PC-9 (cell line): ENCODE measurements at regions not wholly inside any gene's neighbourhood (a gene's known extent, or its start where the extent isn't known, plus 50 kb on each side); places are given as distances from the start of the nearest gene placed in this dataset.

Source experiments
- BruUV-seq: library from RNA; stranded (reverse); fragments of 400-500 nt; replicated peaks from 2 replicates; lab custom pipeline; 2021; lab: Mats Ljungman, UMichigan
- CTCF ChIA-PET: fragments of 300-600 bp; sonication (Branson Sonifier 250); formaldehyde crosslinking; loops from one replicate; lab custom pipeline; 2022; ENCODE audit warnings: antibody characterized with exemption; lab: Charles Lee
- POLR2A ChIA-PET: fragments of 300-600 bp; sonication (Branson Sonifier 250); formaldehyde crosslinking; loops from one replicate; lab custom pipeline; 2022; ENCODE audit warnings: antibody characterized with exemption; ENCODE audit not compliant: unreplicated experiment; lab: Charles Lee
- DNase-seq, 2 experiments: peaks; one replicate each; pipeline versions ENCODE4 v3.0.0 to v3.0.0-alpha.2; 2015 to 2022; ENCODE audit warnings: mixed read lengths in 1 of 2
- H2AFZ ChIP-seq: fragments of 200-600 bp; sonication (generic); 2 replicates; pipeline ENCODE4 v1.8.1; 2017; ENCODE audit warnings: antibody characterized with exemption
- H3F3A ChIP-seq: fragments of 200-600 bp; sonication (generic); 2 replicates; pipeline ENCODE4 v1.8.1; 2017; ENCODE audit warnings: antibody characterized with exemption, mild to moderate bottlenecking, low read depth; ENCODE audit not compliant: insufficient read depth
- H3K27ac ChIP-seq: fragments of 200-600 bp; sonication (generic); 2 replicates; pipeline ENCODE4 v1.6.1; 2016; ENCODE audit warnings: mixed run types
- H3K27me3 ChIP-seq: fragments of 200-600 bp; sonication (generic); 2 replicates; pipeline ENCODE4 v1.6.1; 2016; ENCODE audit warnings: low read depth, mixed run types; ENCODE audit not compliant: insufficient read depth
- H3K36me3 ChIP-seq: fragments of 200-600 bp; sonication (generic); 2 replicates; pipeline ENCODE4 v1.6.1; 2016; ENCODE audit warnings: low read depth, mixed run types
- H3K4me1 ChIP-seq: fragments of 200-600 bp; sonication (generic); replicated peaks from 2 replicates; pipeline ENCODE4 v1.6.1; 2016; ENCODE audit warnings: mixed run types; ENCODE audit not compliant: insufficient read depth
- H3K4me2 ChIP-seq: fragments of 200-600 bp; sonication (generic); 2 replicates; pipeline ENCODE4 v1.6.1; 2017; ENCODE audit warnings: mixed run types
- H3K4me3 ChIP-seq: fragments of 200-600 bp; sonication (generic); 2 replicates; pipeline ENCODE4 v1.6.1; 2016; ENCODE audit warnings: mixed run types
- H3K79me2 ChIP-seq: fragments of 200-600 bp; sonication (generic); 2 replicates; pipeline ENCODE4 v1.6.1; 2017; ENCODE audit warnings: low read depth, mixed run types
- H3K9me2 ChIP-seq: fragments of 200-600 bp; sonication (generic); 2 replicates; pipeline ENCODE4 v1.8.1; 2017; ENCODE audit warnings: mild to moderate bottlenecking; ENCODE audit not compliant: insufficient read depth
- H3K9me3 ChIP-seq: fragments of 200-600 bp; sonication (generic); 2 replicates; pipeline ENCODE4 v1.8.1; 2016; ENCODE audit warnings: low read depth; ENCODE audit not compliant: insufficient read depth
- H4K20me1 ChIP-seq: fragments of 200-600 bp; sonication (generic); 2 replicates; pipeline ENCODE4 v1.8.1; 2017; ENCODE audit not compliant: insufficient read depth
- CTCF ChIP-seq: fragments of 200-600 bp; sonication (generic); conservative IDR thresholded peaks from 2 replicates; pipeline ENCODE4 v1.6.1; 2017; ENCODE audit warnings: mixed run types, antibody characterized with exemption, mild to moderate bottlenecking, moderate library complexity
- EZH2 ChIP-seq: fragments of 200-600 bp; sonication (generic); IDR thresholded peaks from 2 replicates; pipeline ENCODE4 v1.8.0; 2017; ENCODE audit warnings: antibody characterized with exemption, low read depth
- intact Hi-C: fragments of 100-400 bp; cut with micrococcal nuclease; formaldehyde crosslinking; loops from one replicate; pipeline ENCODE4 v1.10.0; 2022; ENCODE audit not compliant: unreplicated experiment

GRCh38 chr13:63607153-63607552 is 2191.5 kb upstream of the PCDH20 start:
- H4K20me1 ChIP-seq, result no peaks in the 10 kb centered on the region
- no peaks in the 10 kb centered on the region for H3K9me2 ChIP-seq
- CTCF ChIA-PET, result no interaction called here
- no peaks in the 10 kb centered on the region for H3K9me3 ChIP-seq
- intact Hi-C loops, result no loop called here
- H3K27ac ChIP-seq, result no peak overlapping the region
- BruUV-seq, result no TSS peak
- no peak overlapping the region for H3K4me2 ChIP-seq
- no peaks in the 10 kb centered on the region for H3F3A ChIP-seq
- H3K4me3 ChIP-seq, result no peak overlapping the region
- H3K36me3 ChIP-seq, result no peaks in the 10 kb centered on the region
- no peaks in the 10 kb centered on the region for H3K4me1 ChIP-seq
- TF ChIP-seq CTCF (no peak), EZH2 (no peak)
- POLR2A ChIA-PET, result no interaction called here
- no peak overlapping the region for H2AFZ ChIP-seq
- H3K79me2 ChIP-seq, result no peaks in the 10 kb centered on the region
- DNase-seq, result no peak
- no peaks in the 10 kb centered on the region for H3K27me3 ChIP-seq

GRCh38 chr13:63605962-63606361 is 2190.3 kb upstream of the PCDH20 start:
- Histone ChIP-seq H3K9me2 (no peaks in the 10 kb centered on the region), H3K4me1 (no peaks in the 10 kb centered on the region), H3K4me3 (no peak overlapping the region), H2AFZ (no peak overlapping the region), H3K36me3 (no peaks in the 10 kb centered on the region), H3F3A (no peaks in the 10 kb centered on the region), H4K20me1 (no peaks in the 10 kb centered on the region), H3K27ac (no peak overlapping the region), H3K9me3 (no peaks in the 10 kb centered on the region), H3K79me2 (no peaks in the 10 kb centered on the region), H3K4me2 (no peak overlapping the region), H3K27me3 (no peaks in the 10 kb centered on the region)
- intact Hi-C loops, result no loop called here
- no peak for TF ChIP-seq CTCF
- no peak for TF ChIP-seq EZH2
- BruUV-seq, result no TSS peak
- ChIA-PET POLR2A (no interaction called here), CTCF (no interaction called here)
- DNase-seq, result no peak

- H3K27ac ChIP-seq, result no peak overlapping the region
- H3K9me2 ChIP-seq, result no peaks in the 10 kb centered on the region
- H3K4me3 ChIP-seq, result no peak overlapping the region
- intact Hi-C loops, result no loop called here
- no peaks in the 10 kb centered on the region for H3K36me3 ChIP-seq
- H3K27me3 ChIP-seq, result no peaks in the 10 kb centered on the region
- no peak overlapping the region for H2AFZ ChIP-seq
- no peaks in the 10 kb centered on the region for H3K79me2 ChIP-seq
- no peak overlapping the region for H3K4me2 ChIP-seq
- no peaks in the 10 kb centered on the region for H3K4me1 ChIP-seq
- ChIA-PET CTCF (no interaction called here), POLR2A (no interaction called here)
- no peaks in the 10 kb centered on the region for H3F3A ChIP-seq
- DNase-seq, result no peak
- BruUV-seq, result no TSS peak
- TF ChIP-seq CTCF (no peak), EZH2 (no peak)
- no peaks in the 10 kb centered on the region for H4K20me1 ChIP-seq
- no peaks in the 10 kb centered on the region for H3K9me3 ChIP-seq
Observed at GRCh38 chr13:63605403-63605802, 2189.8 kb upstream of the PCDH20 start.
